CD14-positive monocyte (primary cell): ENCODE measurements at regions not wholly inside any gene's neighbourhood (a gene's known extent, or its start where the extent isn't known, plus 50 kb on each side); places are given as distances from the start of the nearest gene placed in this dataset.
A peak's percentile ranks its signal among the peaks of the same experiment; 100 is the strongest.

Source experiments
- DNase-seq, 3 donors: peaks; one replicate each; pipeline ENCODE4 v3.0.0-alpha.2; 2011 to 2022
- H2AFZ ChIP-seq: 2 replicates; pipeline ENCODE4 v1.6.0; 2012; ENCODE audit warnings: mild to moderate bottlenecking, low read depth, low read length, inconsistent platforms; ENCODE audit not compliant: insufficient read depth, poor library complexity, severe bottlenecking
- H3K27ac ChIP-seq, 2 donors: 1 replicate in 1 of 2; 2 replicates in 1 of 2; pipeline ENCODE4 v1.5.1; 2012 to 2013; ENCODE audit warnings: low read length in 2 of 2, control low read depth in 1 of 2, inconsistent platforms in 1 of 2, low read depth in 1 of 2, mild to moderate bottlenecking in 1 of 2
- H3K27me3 ChIP-seq, 2 donors: one replicate each; pipeline versions ENCODE4 v1.6.0 to v1.6.1; 2011 to 2013; ENCODE audit warnings: low read length in 2 of 2; ENCODE audit not compliant: control insufficient read depth in 2 of 2, insufficient read depth in 2 of 2
- H3K36me3 ChIP-seq, 2 donors: replicated peaks in 1 of 2; 1 replicate in 1 of 2; 2 replicates in 1 of 2; pipeline versions ENCODE4 v1.5.1 to v1.6.1; 2012 to 2013; ENCODE audit warnings: low read length in 2 of 2, control low read depth in 1 of 2, inconsistent platforms in 1 of 2, mild to moderate bottlenecking in 1 of 2; ENCODE audit not compliant: insufficient read depth in 2 of 2, control insufficient read depth in 1 of 2
- H3K4me1 ChIP-seq, 2 donors: 1 replicate in 1 of 2; 2 replicates in 1 of 2; pipeline versions ENCODE4 v1.5.1 to v1.6.1; 2012 to 2013; ENCODE audit warnings: low read length in 2 of 2, control low read depth in 1 of 2, inconsistent platforms in 1 of 2, mild to moderate bottlenecking in 1 of 2, moderate library complexity in 1 of 2; ENCODE audit not compliant: insufficient read depth in 2 of 2, control insufficient read depth in 1 of 2
- H3K4me2 ChIP-seq: replicated peaks from 2 replicates; pipeline ENCODE3; 2012; ENCODE audit warnings: low read length, moderate library complexity, mild to moderate bottlenecking; ENCODE audit not compliant: poor library complexity, severe bottlenecking; ENCODE audit errors: extremely low read depth
- H3K4me3 ChIP-seq, 3 experiments: fragments of 200-600 bp in 1 of 3; sonication (generic) in 1 of 3; replicated peaks in 1 of 3; 1 replicate in 2 of 3; 2 replicates in 1 of 3; pipeline ENCODE4 v1.5.1; 2011 to 2013; ENCODE audit warnings: low read length in 3 of 3, mild to moderate bottlenecking in 3 of 3, control low read depth in 2 of 3, low read depth in 2 of 3, inconsistent platforms in 1 of 3, moderate library complexity in 1 of 3
- H3K79me2 ChIP-seq: 2 replicates; pipeline ENCODE4 v1.6.0; 2012; ENCODE audit warnings: mild to moderate bottlenecking, control low read depth, inconsistent platforms, low read length, moderate library complexity; ENCODE audit not compliant: insufficient read depth
- H3K9ac ChIP-seq: 2 replicates; pipeline ENCODE4 v1.6.0; 2017; ENCODE audit warnings: low read length, mild to moderate bottlenecking; ENCODE audit not compliant: insufficient read depth, poor library complexity, severe bottlenecking
- H3K9me3 ChIP-seq, 2 donors: replicated peaks in 1 of 2; 1 replicate in 1 of 2; 2 replicates in 1 of 2; pipeline versions ENCODE4 v1.5.1 to v1.6.1; 2012 to 2013; ENCODE audit warnings: low read length in 2 of 2, control low read depth in 1 of 2; ENCODE audit not compliant: control insufficient read depth in 1 of 2, insufficient read depth in 1 of 2
- H4K20me1 ChIP-seq: 2 replicates; pipeline ENCODE4 v1.6.0; 2012; ENCODE audit warnings: mild to moderate bottlenecking, low read length, control low read depth, moderate library complexity; ENCODE audit not compliant: insufficient read depth
- H3K27ac Mint-ChIP-seq, 7 donors: one replicate each; pipeline ENCODE4 v1.8.0; 2020; ENCODE audit warnings: mild to moderate bottlenecking in 7 of 7, mixed read lengths in 7 of 7, moderate library complexity in 6 of 7, inconsistent platforms in 2 of 7
- H3K27me3 Mint-ChIP-seq, 3 donors: one replicate each; pipeline ENCODE4 v1.8.0; 2021 to 2022; ENCODE audit warnings: low read depth in 3 of 3, mild to moderate bottlenecking in 3 of 3, mixed read lengths in 3 of 3, moderate library complexity in 3 of 3, inconsistent platforms in 1 of 3
- H3K36me3 Mint-ChIP-seq, 2 donors: one replicate each; pipeline ENCODE4 v1.8.0; 2020; ENCODE audit warnings: mixed read lengths in 2 of 2, inconsistent platforms in 1 of 2, mild to moderate bottlenecking in 1 of 2
- H3K4me1 Mint-ChIP-seq: one replicate; pipeline ENCODE4 v1.8.0; 2020; ENCODE audit warnings: mild to moderate bottlenecking, mixed read lengths
- H3K4me3 Mint-ChIP-seq, 2 donors: one replicate each; pipeline ENCODE4 v1.8.0; 2020; ENCODE audit warnings: mild to moderate bottlenecking in 2 of 2, mixed read lengths in 2 of 2, moderate library complexity in 1 of 2
- H3K9me3 Mint-ChIP-seq, 7 donors: one replicate each; pipeline ENCODE4 v1.8.0; 2020 to 2022; ENCODE audit warnings: mixed read lengths in 7 of 7, mild to moderate bottlenecking in 6 of 7, moderate library complexity in 6 of 7, inconsistent platforms in 2 of 7
- CTCF ChIP-seq: fragments of 200-600 bp; IDR thresholded peaks from one replicate; pipeline ENCODE4 v1.8.0; 2022; ENCODE audit warnings: antibody characterized with exemption, mild to moderate bottlenecking
- WGBS: methylation state at CpG from one replicate; pipeline ENCODE4 v1.1.5; 2013; ENCODE audit warnings: missing lambda C conversion rate; ENCODE audit not compliant: insufficient coverage; 5-methylcytosine and 5-hydroxymethylcytosine counted together
- intact Hi-C, 2 donors: fragments of 100-400 bp; cut with micrococcal nuclease; formaldehyde crosslinking; loops; one replicate each; pipeline versions ENCODE4 v1.15.0 to v1.15.1; 2023

GRCh38 chr2:134136731-134137130 lies 117.1 kb upstream of the MGAT5 start:
- Mint-ChIP-seq H3K4me3 (peak overlapping the region; percentile 81 to 97), H3K9me3 (no peaks in the 10 kb centered on the region), H3K36me3 (peaks cover 6 to 7% of the 10 kb centered on the region in 2 donors), H3K27me3 (peaks cover 0 to 3% (median 0%) of the 10 kb centered on the region in 3 donors), H3K4me1 (peaks cover 72% of the 10 kb centered on the region), H3K27ac (peak overlapping the region in 3 of 7 donors; percentile 78 to 92 (median 85))
- H3K27me3 ChIP-seq: no peaks in the 10 kb centered on the region
- 0% methylated on average over 1 of the region's 2 CpGs for WGBS
- no peaks in the 10 kb centered on the region for H3K9me3 ChIP-seq
- intact Hi-C loops: no loop called here
- H2AFZ ChIP-seq: no peak overlapping the region
- TF ChIP-seq CTCF: no peak
- no peak overlapping the region for H3K9ac ChIP-seq
- no peak for DNase-seq
- peaks cover 35% of the 10 kb centered on the region for H4K20me1 ChIP-seq
- peak overlapping the region; percentile 85 for H3K4me2 ChIP-seq
- H3K4me3 ChIP-seq: peak overlapping the region; percentile 32 to 75 (median 40)
- peak overlapping the region in 1 of 2 donors; percentile 74 for H3K27ac ChIP-seq
- peaks cover 85% of the 10 kb centered on the region for H3K79me2 ChIP-seq
- no peaks in the 10 kb centered on the region for H3K36me3 ChIP-seq
- H3K4me1 ChIP-seq: peaks cover 43 to 57% of the 10 kb centered on the region in 2 donors

GRCh38 chr2:134137182-134137611 lies 116.7 kb upstream of the MGAT5 start:
- H3K27me3 ChIP-seq: no peaks in the 10 kb centered on the region
- DNase-seq: peak in 2 of 3 donors; percentile 41 to 47
- peak overlapping the region; percentile 32 to 75 (median 40) for H3K4me3 ChIP-seq
- peak overlapping the region; percentile 64 for H2AFZ ChIP-seq
- peak overlapping the region; percentile 51 to 74 for H3K27ac ChIP-seq
- Mint-ChIP-seq H3K27me3 (peaks cover 0 to 5% (median 0%) of the 10 kb centered on the region in 3 donors), H3K27ac (peak overlapping the region; percentile 78 to 94 (median 88)), H3K36me3 (peaks cover 6 to 8% of the 10 kb centered on the region in 2 donors), H3K4me1 (peaks cover 71% of the 10 kb centered on the region), H3K4me3 (peak overlapping the region; percentile 81 to 97), H3K9me3 (no peaks in the 10 kb centered on the region)
- WGBS: 0% methylated on average over 4 of the region's 5 CpGs
- intact Hi-C loops: no loop called here
- peaks cover 39% of the 10 kb centered on the region for H4K20me1 ChIP-seq
- no peak for TF ChIP-seq CTCF
- peaks cover 90% of the 10 kb centered on the region for H3K79me2 ChIP-seq
- H3K9me3 ChIP-seq: no peaks in the 10 kb centered on the region
- peaks cover 42 to 52% of the 10 kb centered on the region in 2 donors for H3K4me1 ChIP-seq
- no peak overlapping the region for H3K9ac ChIP-seq
- H3K4me2 ChIP-seq: peak overlapping the region; percentile 85
- no peaks in the 10 kb centered on the region for H3K36me3 ChIP-seq
